Upper lobe of right lung (tissue), 1 donor: ENCODE measurements at regions not wholly inside any gene's neighbourhood (a gene's known extent, or its start where the extent isn't known, plus 50 kb on each side); places are given as distances from the start of the nearest gene placed in this dataset.
"Not testable (repeated sequence)": the region's sequence is repeated elsewhere in the genome, so short reads cannot be mapped to it uniquely, and the experiment has no call there.

Source experiments
- ATAC-seq: fragments of 200-7000 bp; cut with Tn5 transposase; one replicate; pipeline ENCODE4 v1.9.1; 2020; ENCODE audit warnings: mild to moderate bottlenecking, moderate library complexity
- DNase-seq: peaks from one replicate; pipeline ENCODE4 v3.0.0-alpha.2; 2020
- H3K27ac ChIP-seq: fragments of 200-600 bp; one replicate; pipeline ENCODE4 v1.8.0; 2022
- H3K27me3 ChIP-seq: fragments of 200-600 bp; one replicate; pipeline ENCODE4 v1.8.0; 2022; ENCODE audit warnings: mild to moderate bottlenecking
- H3K36me3 ChIP-seq: fragments of 200-600 bp; one replicate; pipeline ENCODE4 v1.8.0; 2022
- H3K4me1 ChIP-seq: fragments of 200-600 bp; one replicate; pipeline ENCODE4 v1.8.0; 2022
- H3K4me3 ChIP-seq: fragments of 200-600 bp; one replicate; pipeline ENCODE4 v1.8.0; 2022; ENCODE audit warnings: mild to moderate bottlenecking
- H3K9me3 ChIP-seq: fragments of 200-600 bp; one replicate; pipeline ENCODE4 v1.8.0; 2022
- CTCF ChIP-seq: fragments of 200-600 bp; IDR thresholded peaks from one replicate; pipeline ENCODE4 v1.8.0; 2022; ENCODE audit warnings: antibody characterized with exemption
- intact Hi-C: fragments of 100-400 bp; cut with DNase I; formaldehyde crosslinking; loops from one replicate; pipeline ENCODE4 v1.11.0; 2022
- donor health status: DM: no; HTN: yes; CAD: no; lungs with severe emphysema.

- Histone ChIP-seq H3K27ac (no peak overlapping the region), H3K4me3 (no peak overlapping the region), H3K36me3 (no peaks in the 10 kb centered on the region), H3K4me1 (no peaks in the 10 kb centered on the region), H3K27me3 (no peaks in the 10 kb centered on the region), H3K9me3 (no peaks in the 10 kb centered on the region)
- no peak for TF ChIP-seq CTCF
- ATAC-seq (no peak), DNase-seq (no peak)
- intact Hi-C loops = no loop called here
These were observed 96.8 kb upstream of the PCBD1 start for GRCh38 chr10:70984986-70985722.

- Histone ChIP-seq H3K27ac (no peak overlapping the region), H3K4me1 (no peaks in the 10 kb centered on the region), H3K27me3 (no peaks in the 10 kb centered on the region), H3K4me3 (no peak overlapping the region), H3K36me3 (no peaks in the 10 kb centered on the region), H3K9me3 (no peaks in the 10 kb centered on the region)
- ATAC-seq = no peak
- TF ChIP-seq CTCF = no peak
- intact Hi-C loops = no loop called here
- DNase-seq = no peak
These were observed 97.7 kb upstream of the PCBD1 start for GRCh38 chr10:70985824-70986622.

- Histone ChIP-seq H3K27ac (no peak overlapping the region), H3K4me1 (no peaks in the 10 kb centered on the region), H3K4me3 (no peak overlapping the region), H3K27me3 (no peaks in the 10 kb centered on the region), H3K9me3 (no peaks in the 10 kb centered on the region), H3K36me3 (no peaks in the 10 kb centered on the region)
- no peak for DNase-seq
- intact Hi-C loops = no loop called here
- no peak for TF ChIP-seq CTCF
- no peak for ATAC-seq
These were observed 98.2 kb upstream of the PCBD1 start for GRCh38 chr10:70986623-70986950.

GRCh38 chr10:70987396-70988130 lies 99.2 kb upstream of the PCBD1 start:
- H3K9me3 ChIP-seq = no peaks in the 10 kb centered on the region
- no peaks in the 10 kb centered on the region for H3K4me1 ChIP-seq
- ATAC-seq (no peak), DNase-seq (no peak)
- H3K4me3 ChIP-seq = no peak overlapping the region
- intact Hi-C loops = no loop called here
- no peak for TF ChIP-seq CTCF
- H3K27me3 ChIP-seq = no peaks in the 10 kb centered on the region
- no peaks in the 10 kb centered on the region for H3K36me3 ChIP-seq
- no peak overlapping the region for H3K27ac ChIP-seq

GRCh38 chr10:70990156-70990555 lies 101.8 kb upstream of the PCBD1 start:
- H3K27me3 ChIP-seq, H3K36me3 ChIP-seq, H3K4me1 ChIP-seq, H3K4me3 ChIP-seq, H3K27ac ChIP-seq, intact Hi-C loops, ATAC-seq, H3K9me3 ChIP-seq, DNase-seq: not testable (repeated sequence)

GRCh38 chr10:70990681-70991080 lies 102.3 kb upstream of the PCBD1 start:
- TF ChIP-seq CTCF = no peak
- ATAC-seq (no peak), DNase-seq (no peak)
- H3K4me3 ChIP-seq = no peak overlapping the region
- no peak overlapping the region for H3K27ac ChIP-seq
- no peaks in the 10 kb centered on the region for H3K36me3 ChIP-seq
- intact Hi-C loops = no loop called here
- H3K4me1 ChIP-seq = no peaks in the 10 kb centered on the region
- no peaks in the 10 kb centered on the region for H3K9me3 ChIP-seq
- no peaks in the 10 kb centered on the region for H3K27me3 ChIP-seq
